ENCODE measurements at regions not wholly inside any gene's neighbourhood (a gene's known extent, or its start where the extent isn't known, plus 50 kb on each side); places are given as distances from the start of the nearest gene placed in this dataset.

DNA sequence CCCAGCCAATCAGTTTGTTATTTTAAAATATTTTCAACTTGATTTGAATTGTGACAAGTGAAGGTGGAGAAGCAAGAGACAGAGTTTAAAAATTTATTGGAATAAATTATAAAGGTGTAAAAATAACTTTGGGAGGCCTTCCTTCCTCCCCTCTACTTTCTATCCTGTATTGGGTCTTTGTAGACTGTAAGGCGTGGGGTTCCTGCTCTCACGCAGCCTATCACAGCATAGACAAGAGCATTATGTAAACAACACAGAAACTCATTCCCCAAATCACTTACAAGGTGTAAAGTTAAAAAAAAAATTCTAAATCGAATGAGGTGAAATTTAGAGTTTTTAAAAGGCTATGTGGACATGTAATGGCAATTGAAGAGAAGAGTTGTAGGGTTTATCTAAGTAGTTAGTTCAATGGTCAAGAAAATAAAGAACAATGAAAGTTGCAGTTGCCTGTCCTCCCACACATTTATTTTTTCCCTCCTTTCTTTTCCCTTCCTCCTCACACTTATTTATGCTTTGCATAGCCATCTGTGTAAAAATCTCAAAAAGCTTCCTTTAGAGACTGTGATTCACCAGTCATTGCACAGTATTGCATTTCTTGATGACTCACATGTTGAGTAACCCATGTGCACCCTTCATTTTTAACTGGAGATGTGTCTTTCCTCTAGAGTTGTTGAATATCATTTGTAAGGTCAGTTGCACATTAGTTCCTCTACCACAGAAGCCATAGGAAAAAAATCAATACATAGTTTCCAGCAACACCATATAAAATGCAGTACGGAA is 242.2 kb downstream of the PTPRC start:
- Mint-ChIP-seq H3K4me1 (peaks cover 0 to 7% (median 6%) of the 10 kb centered on the region in 3 donors), H3K4me3 (no peak overlapping the region), H3K36me3 (peaks cover 13% of the 10 kb centered on the region), H3K9me3 (peaks cover 0 to 5% (median 0%) of the 10 kb centered on the region in 3 donors), H3K27ac (no peak overlapping the region), H3K27me3 (peaks cover 0 to 2% of the 10 kb centered on the region in 2 donors)
- CTCF ChIA-PET = no interaction called here
- peaks cover 0 to 5% of the 10 kb centered on the region in 2 experiments for H3K4me1 ChIP-seq (ENCODE audit: control insufficient read depth in 1 of 2, extremely low read depth in 1 of 2, insufficient read depth in 2 of 2, low read length in 2 of 2)
- H3K9me3 ChIP-seq = no peaks in the 10 kb centered on the region
- POLR2A ChIA-PET = no interaction called here
- WGBS (ENCODE audit: insufficient coverage) = no CpG with 5 or more reads among the region's 4 CpGs
- no peak overlapping the region for H3K4me3 ChIP-seq (ENCODE audit: control insufficient read depth in 1 of 2, extremely low read depth in 1 of 2, low read length in 1 of 2)
- DNase-seq = no peak
- no peaks in the 10 kb centered on the region for H3K27me3 ChIP-seq (replicated peaks in 1 of 2; ENCODE audit: control insufficient read depth in 2 of 2, extremely low read depth in 1 of 2, insufficient read depth in 2 of 2, low read length in 1 of 2)
- no peak overlapping the region for H3K27ac ChIP-seq (ENCODE audit: low read length)
- no peaks in the 10 kb centered on the region for H3K36me3 ChIP-seq (ENCODE audit: control insufficient read depth in 2 of 2, extremely low read depth in 1 of 2, insufficient read depth in 1 of 2, low read length in 1 of 2)
- ATAC-seq (replicated peaks in 1 of 4) = no peak

DNA sequence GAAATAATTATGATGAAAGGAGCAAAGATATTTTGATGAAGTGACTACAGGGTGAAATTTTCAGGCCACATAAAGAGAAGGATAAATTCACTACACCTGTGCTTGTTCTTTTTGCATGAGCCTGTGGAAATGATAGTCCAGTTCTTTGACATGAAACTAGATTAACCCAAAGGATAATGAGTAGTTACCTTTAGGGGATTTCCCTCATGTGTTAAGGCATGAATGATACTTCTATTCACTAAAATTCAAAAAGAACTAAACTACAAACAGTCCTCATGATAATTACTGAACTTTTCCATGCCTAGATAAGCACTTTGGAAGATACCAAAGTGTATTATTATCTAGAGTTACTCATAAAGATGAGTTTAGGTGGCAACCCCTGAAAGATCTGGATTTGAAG is 244.3 kb downstream of the PTPRC start:
- Mint-ChIP-seq H3K4me3 (no peak overlapping the region), H3K9me3 (peaks cover 0 to 5% (median 0%) of the 10 kb centered on the region in 3 donors), H3K36me3 (peaks cover 10% of the 10 kb centered on the region), H3K4me1 (peaks cover 5 to 7% (median 6%) of the 10 kb centered on the region in 3 donors), H3K27ac (no peak overlapping the region), H3K27me3 (peaks cover 0 to 2% of the 10 kb centered on the region in 2 donors)
- Histone ChIP-seq H3K4me3 (ENCODE audit: control insufficient read depth in 1 of 2, extremely low read depth in 1 of 2, low read length in 1 of 2) (no peak overlapping the region), H3K4me1 (ENCODE audit: control insufficient read depth in 1 of 2, extremely low read depth in 1 of 2, insufficient read depth in 2 of 2, low read length in 2 of 2) (peaks cover 0 to 5% of the 10 kb centered on the region in 2 experiments), H3K27me3 (replicated peaks in 1 of 2; ENCODE audit: control insufficient read depth in 2 of 2, extremely low read depth in 1 of 2, insufficient read depth in 2 of 2, low read length in 1 of 2) (no peaks in the 10 kb centered on the region), H3K9me3 (no peaks in the 10 kb centered on the region), H3K36me3 (ENCODE audit: control insufficient read depth in 2 of 2, extremely low read depth in 1 of 2, insufficient read depth in 1 of 2, low read length in 1 of 2) (no peaks in the 10 kb centered on the region), H3K27ac (ENCODE audit: low read length) (no peak overlapping the region)
- ChIA-PET POLR2A (no interaction called here), CTCF (interaction anchor here in 1 of 2 donors (1.0 kb wide), 1 partner anchor 230 kb away, joined by 3 read pairs; no protein-coding TSS in a partner anchor)
- DNase-seq (no peak), ATAC-seq (replicated peaks in 1 of 4) (no peak)

DNA sequence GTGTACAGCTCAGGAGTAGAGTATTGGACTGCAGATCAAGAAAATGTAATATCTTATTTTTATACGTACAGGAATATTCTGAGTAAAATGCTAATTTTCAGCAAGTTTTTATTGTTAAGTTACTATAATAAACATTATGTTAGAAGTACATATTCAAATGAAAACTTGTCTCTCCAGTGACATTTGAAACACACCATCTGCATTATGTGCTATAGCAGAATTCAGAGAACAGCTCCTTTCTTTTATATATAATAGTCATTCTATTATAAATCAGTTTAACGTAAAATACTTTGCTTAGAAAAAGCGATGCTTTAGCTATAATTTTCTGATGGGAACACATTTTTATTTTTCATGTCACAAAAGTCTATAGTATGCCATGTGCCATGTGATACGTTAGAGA is 249.0 kb downstream of the PTPRC start:
- no peaks in the 10 kb centered on the region for H3K36me3 ChIP-seq (ENCODE audit: control insufficient read depth in 2 of 2, extremely low read depth in 1 of 2, insufficient read depth in 1 of 2, low read length in 1 of 2)
- no peak overlapping the region for H3K27ac ChIP-seq (ENCODE audit: low read length)
- H3K4me3 ChIP-seq (ENCODE audit: control insufficient read depth in 1 of 2, extremely low read depth in 1 of 2, low read length in 1 of 2) = no peak overlapping the region
- no peaks in the 10 kb centered on the region for H3K9me3 ChIP-seq
- H3K27ac Mint-ChIP-seq = no peak overlapping the region
- peaks cover 0 to 5% of the 10 kb centered on the region in 2 experiments for H3K4me1 ChIP-seq (ENCODE audit: control insufficient read depth in 1 of 2, extremely low read depth in 1 of 2, insufficient read depth in 2 of 2, low read length in 2 of 2)
- no CpG with 5 or more reads among the region's 4 CpGs for WGBS (ENCODE audit: insufficient coverage)
- no peaks in the 10 kb centered on the region for H3K27me3 ChIP-seq (replicated peaks in 1 of 2; ENCODE audit: control insufficient read depth in 2 of 2, extremely low read depth in 1 of 2, insufficient read depth in 2 of 2, low read length in 1 of 2)
- H3K36me3 Mint-ChIP-seq = no peaks in the 10 kb centered on the region
- DNase-seq (no peak), ATAC-seq (replicated peaks in 1 of 4) (no peak)
- ChIA-PET CTCF (interaction anchor here in 1 of 2 donors (1.0 kb wide), 1 partner anchor 225 kb away, joined by 3 read pairs; no protein-coding TSS in a partner anchor), POLR2A (interaction anchor here in 1 of 2 donors (0.6 kb wide), 1 partner anchor 389 kb away, joined by 3 read pairs; no protein-coding TSS in a partner anchor)
- H3K4me3 Mint-ChIP-seq = no peak overlapping the region
- no peaks in the 10 kb centered on the region for H3K9me3 Mint-ChIP-seq
- no peaks in the 10 kb centered on the region for H3K27me3 Mint-ChIP-seq
- peaks cover 2 to 11% (median 3%) of the 10 kb centered on the region in 3 donors for H3K4me1 Mint-ChIP-seq

DNA sequence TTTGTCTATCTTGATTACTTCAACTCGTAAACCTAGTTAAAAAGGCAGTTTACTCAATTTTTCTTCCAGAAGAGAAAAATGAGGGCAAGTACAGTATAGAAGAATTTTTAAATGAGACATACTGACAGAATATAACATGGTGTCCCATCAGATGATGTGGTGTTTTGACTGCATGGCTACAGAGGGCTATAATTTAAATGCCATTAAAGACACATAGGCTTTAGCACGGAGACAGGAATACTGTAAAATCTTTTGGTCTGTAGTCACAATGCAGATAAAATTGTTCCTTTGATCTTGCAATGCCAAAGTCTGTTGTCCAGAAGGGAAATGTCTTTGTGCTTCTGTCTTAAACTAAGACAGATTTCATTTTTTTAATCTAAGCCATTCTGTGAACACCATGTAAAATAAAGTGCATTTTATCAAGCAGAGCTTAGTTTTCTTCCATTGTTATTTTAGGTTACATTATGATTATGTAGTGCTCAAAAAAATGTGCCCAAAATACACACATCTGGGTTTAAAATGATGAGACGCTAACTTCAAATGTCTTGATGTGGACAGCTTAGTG is 249.6 kb downstream of the PTPRC start:
- WGBS (ENCODE audit: insufficient coverage) = 100% methylated on average over 1 of the region's 3 CpGs
- Histone ChIP-seq H3K4me3 (ENCODE audit: control insufficient read depth in 1 of 2, extremely low read depth in 1 of 2, low read length in 1 of 2) (no peak overlapping the region), H3K27me3 (replicated peaks in 1 of 2; ENCODE audit: control insufficient read depth in 2 of 2, extremely low read depth in 1 of 2, insufficient read depth in 2 of 2, low read length in 1 of 2) (no peaks in the 10 kb centered on the region), H3K36me3 (ENCODE audit: control insufficient read depth in 2 of 2, extremely low read depth in 1 of 2, insufficient read depth in 1 of 2, low read length in 1 of 2) (no peaks in the 10 kb centered on the region), H3K4me1 (ENCODE audit: control insufficient read depth in 1 of 2, extremely low read depth in 1 of 2, insufficient read depth in 2 of 2, low read length in 2 of 2) (peaks cover 0 to 4% of the 10 kb centered on the region in 2 experiments), H3K9me3 (no peaks in the 10 kb centered on the region), H3K27ac (ENCODE audit: low read length) (no peak overlapping the region)
- no peaks in the 10 kb centered on the region for H3K36me3 Mint-ChIP-seq
- H3K4me3 Mint-ChIP-seq = no peak overlapping the region
- no peaks in the 10 kb centered on the region for H3K9me3 Mint-ChIP-seq
- ChIA-PET POLR2A (no interaction called here), CTCF (no interaction called here)
- peaks cover 2 to 11% (median 5%) of the 10 kb centered on the region in 3 donors for H3K4me1 Mint-ChIP-seq
- no peak for ATAC-seq (replicated peaks in 1 of 4)
- H3K27ac Mint-ChIP-seq = no peak overlapping the region
- no peaks in the 10 kb centered on the region for H3K27me3 Mint-ChIP-seq
- no peak for DNase-seq

DNA sequence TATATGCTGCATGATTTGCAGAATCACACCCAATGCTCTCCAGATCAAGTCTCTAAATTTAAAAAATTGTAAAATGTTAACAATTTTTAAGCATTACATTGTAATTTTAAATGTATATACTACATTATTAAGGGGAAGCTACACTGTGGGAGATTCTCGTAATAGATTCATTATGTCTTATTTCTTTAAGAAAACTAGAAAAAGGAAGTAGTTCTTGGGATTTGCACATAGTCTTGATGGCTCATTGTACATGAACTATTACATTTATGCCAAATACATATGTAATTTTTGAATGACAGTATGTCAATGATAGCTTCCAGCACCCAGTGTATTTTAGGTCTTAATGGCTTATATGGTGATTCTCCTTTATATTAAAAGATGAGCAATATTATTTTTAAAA is 250.3 kb downstream of the PTPRC start:
- CTCF ChIA-PET = no interaction called here

DNA sequence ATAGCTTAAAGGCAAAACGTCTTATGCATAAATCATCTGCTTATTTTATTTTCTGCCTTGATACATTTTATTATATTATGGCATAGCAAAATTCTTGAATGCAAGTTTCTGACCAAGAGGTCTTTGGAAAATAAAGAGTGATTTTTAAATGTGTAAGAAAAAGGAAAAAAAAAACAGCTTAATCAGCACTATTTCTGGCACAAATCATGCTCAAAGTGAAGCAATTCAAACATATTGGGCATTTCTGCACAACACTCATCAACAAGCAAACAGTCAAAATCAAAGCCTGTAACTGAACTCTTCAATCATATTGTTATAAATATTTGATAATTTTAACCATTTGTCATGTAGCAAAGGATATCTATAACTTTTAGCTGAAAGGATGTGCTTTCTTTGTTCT is 250.9 kb downstream of the PTPRC start:
- CTCF ChIA-PET = no interaction called here
- POLR2A ChIA-PET = interaction anchor here (0.6 to 0.7 kb wide), 3 partner anchors 12 to 1999 kb away, joined by 3 to 5 read pairs (median 3); no protein-coding TSS in a partner anchor
- H3K36me3 Mint-ChIP-seq = no peaks in the 10 kb centered on the region

More for the DNA sequence above, 250.3 kb downstream of the PTPRC start:
- Mint-ChIP-seq H3K9me3 (no peaks in the 10 kb centered on the region), H3K4me1 (peaks cover 2 to 11% (median 5%) of the 10 kb centered on the region in 3 donors), H3K27me3 (no peaks in the 10 kb centered on the region), H3K4me3 (no peak overlapping the region), H3K27ac (no peak overlapping the region), H3K36me3 (no peaks in the 10 kb centered on the region)
- ATAC-seq (replicated peaks in 1 of 4) = no peak
- no peaks in the 10 kb centered on the region for H3K9me3 ChIP-seq
- no peaks in the 10 kb centered on the region for H3K36me3 ChIP-seq (ENCODE audit: control insufficient read depth in 2 of 2, extremely low read depth in 1 of 2, insufficient read depth in 1 of 2, low read length in 1 of 2)
- H3K27ac ChIP-seq (ENCODE audit: low read length) = no peak overlapping the region
- no peak overlapping the region for H3K4me3 ChIP-seq (ENCODE audit: control insufficient read depth in 1 of 2, extremely low read depth in 1 of 2, low read length in 1 of 2)
- no CpG with 5 or more reads among the region's 1 CpG for WGBS (ENCODE audit: insufficient coverage)
- no peak for DNase-seq
- H3K27me3 ChIP-seq (replicated peaks in 1 of 2; ENCODE audit: control insufficient read depth in 2 of 2, extremely low read depth in 1 of 2, insufficient read depth in 2 of 2, low read length in 1 of 2) = no peaks in the 10 kb centered on the region
- POLR2A ChIA-PET = interaction anchor here (0.6 to 0.7 kb wide), 3 partner anchors 12 to 1999 kb away, joined by 3 to 5 read pairs (median 3); no protein-coding TSS in a partner anchor
- peaks cover 0 to 4% of the 10 kb centered on the region in 2 experiments for H3K4me1 ChIP-seq (ENCODE audit: control insufficient read depth in 1 of 2, extremely low read depth in 1 of 2, insufficient read depth in 2 of 2, low read length in 2 of 2)

More for the DNA sequence above, 250.9 kb downstream of the PTPRC start:
- Mint-ChIP-seq H3K4me1 (peaks cover 2 to 11% (median 5%) of the 10 kb centered on the region in 3 donors), H3K9me3 (no peaks in the 10 kb centered on the region), H3K27ac (no peak overlapping the region), H3K4me3 (no peak overlapping the region), H3K27me3 (no peaks in the 10 kb centered on the region)
- H3K4me1 ChIP-seq (ENCODE audit: control insufficient read depth in 1 of 2, extremely low read depth in 1 of 2, insufficient read depth in 2 of 2, low read length in 2 of 2) = peaks cover 0 to 4% of the 10 kb centered on the region in 2 experiments
- no peaks in the 10 kb centered on the region for H3K36me3 ChIP-seq (ENCODE audit: control insufficient read depth in 2 of 2, extremely low read depth in 1 of 2, insufficient read depth in 1 of 2, low read length in 1 of 2)
- no peak overlapping the region for H3K27ac ChIP-seq (ENCODE audit: low read length)
- H3K4me3 ChIP-seq (ENCODE audit: control insufficient read depth in 1 of 2, extremely low read depth in 1 of 2, low read length in 1 of 2) = no peak overlapping the region
- ATAC-seq (replicated peaks in 1 of 4) (no peak), DNase-seq (no peak)
- no CpG with 5 or more reads among the region's 1 CpG for WGBS (ENCODE audit: insufficient coverage)
- H3K27me3 ChIP-seq (replicated peaks in 1 of 2; ENCODE audit: control insufficient read depth in 2 of 2, extremely low read depth in 1 of 2, insufficient read depth in 2 of 2, low read length in 1 of 2) = no peaks in the 10 kb centered on the region
- H3K9me3 ChIP-seq = no peaks in the 10 kb centered on the region
